Left hindlimb (tissue), 1 donor: ENCODE measurements at regions not wholly inside any gene's neighbourhood (a gene's known extent, or its start where the extent isn't known, plus 50 kb on each side); places are given as distances from the start of the nearest gene placed in this dataset.

Experiments used
- DNase-seq: peaks from one replicate; pipeline ENCODE4 v3.0.0-alpha.2; 2018

DNA sequence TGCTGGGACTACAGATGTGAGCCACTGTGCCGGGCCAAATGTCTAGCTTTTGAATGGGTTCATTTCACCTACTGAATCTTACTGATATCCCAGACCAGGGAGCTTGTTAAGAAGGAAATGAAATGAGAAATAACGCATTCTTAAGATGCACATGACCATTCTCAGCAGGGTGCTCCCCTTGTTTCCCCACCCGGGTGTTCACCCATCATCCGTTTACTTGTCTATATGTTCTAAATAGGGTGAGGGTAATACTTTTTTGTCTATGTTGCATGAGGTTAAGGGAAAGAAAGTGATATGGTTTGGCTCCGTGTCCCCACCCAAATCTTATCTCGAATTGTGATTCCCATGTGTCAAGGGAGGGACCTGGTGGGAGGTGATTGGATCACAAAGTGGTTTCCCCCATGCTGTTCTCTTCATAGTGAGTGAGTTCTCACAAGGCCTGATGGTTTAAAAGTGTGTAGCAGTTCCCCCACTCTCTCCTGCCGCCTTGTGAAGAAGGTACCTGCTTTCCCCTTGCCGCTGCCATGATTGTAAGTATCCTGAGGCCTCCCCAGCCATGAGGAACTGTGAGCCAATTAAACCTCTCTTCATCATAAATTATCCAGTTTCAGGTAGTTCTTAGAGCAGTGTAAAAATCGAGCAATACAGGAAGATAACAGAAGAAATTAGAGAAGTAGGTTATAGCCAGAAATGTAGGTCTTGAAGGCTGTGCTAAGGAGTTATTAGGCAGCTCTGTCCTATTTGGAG is 129.1 kb downstream of the DDX1 start:
- no peak for DNase-seq

GRCh38 chr2:15721411-15722067 is 129.9 kb downstream of the DDX1 start:
- DNase-seq = no peak

DNA sequence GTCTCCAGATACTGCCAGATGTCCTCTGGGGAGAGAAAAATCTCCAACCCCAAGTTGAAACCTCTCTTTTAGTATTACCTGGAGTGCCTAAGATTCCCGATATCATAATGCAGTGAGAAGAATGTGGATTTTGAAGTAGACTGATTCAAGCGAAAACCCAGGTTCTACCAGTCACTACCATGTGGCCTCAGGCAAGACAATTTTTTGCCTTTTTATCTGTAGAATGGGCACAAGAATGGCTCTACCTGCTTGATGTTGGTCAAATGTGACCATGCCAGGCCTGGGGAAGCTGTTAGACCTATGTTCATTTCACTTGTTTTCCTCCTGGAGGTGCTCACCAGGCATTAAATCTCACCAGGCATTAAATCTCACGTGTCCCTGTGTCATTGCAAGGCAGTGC is 131.3 kb downstream of the DDX1 start:
- DNase-seq = no peak

DNA sequence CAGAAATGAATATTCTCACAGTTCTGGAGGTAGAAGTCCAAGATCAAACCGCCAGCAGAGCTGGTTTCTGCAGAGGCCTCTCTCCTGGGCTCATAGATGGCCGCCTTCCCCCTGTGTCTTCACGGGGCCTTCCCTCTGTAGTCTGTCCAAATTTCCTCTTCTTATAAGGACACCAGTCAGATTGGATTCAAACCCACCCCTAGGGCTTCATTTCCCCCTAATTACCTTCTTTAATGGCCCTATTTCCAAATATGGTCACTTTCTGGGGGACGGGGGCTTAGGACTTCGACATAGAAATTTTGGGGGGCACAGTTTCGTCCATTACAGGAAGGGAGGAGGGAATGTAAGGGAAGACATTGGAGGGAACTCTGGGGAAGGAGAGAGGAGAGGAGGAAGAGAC is 132.6 kb downstream of the DDX1 start:
- no peak for DNase-seq

DNA sequence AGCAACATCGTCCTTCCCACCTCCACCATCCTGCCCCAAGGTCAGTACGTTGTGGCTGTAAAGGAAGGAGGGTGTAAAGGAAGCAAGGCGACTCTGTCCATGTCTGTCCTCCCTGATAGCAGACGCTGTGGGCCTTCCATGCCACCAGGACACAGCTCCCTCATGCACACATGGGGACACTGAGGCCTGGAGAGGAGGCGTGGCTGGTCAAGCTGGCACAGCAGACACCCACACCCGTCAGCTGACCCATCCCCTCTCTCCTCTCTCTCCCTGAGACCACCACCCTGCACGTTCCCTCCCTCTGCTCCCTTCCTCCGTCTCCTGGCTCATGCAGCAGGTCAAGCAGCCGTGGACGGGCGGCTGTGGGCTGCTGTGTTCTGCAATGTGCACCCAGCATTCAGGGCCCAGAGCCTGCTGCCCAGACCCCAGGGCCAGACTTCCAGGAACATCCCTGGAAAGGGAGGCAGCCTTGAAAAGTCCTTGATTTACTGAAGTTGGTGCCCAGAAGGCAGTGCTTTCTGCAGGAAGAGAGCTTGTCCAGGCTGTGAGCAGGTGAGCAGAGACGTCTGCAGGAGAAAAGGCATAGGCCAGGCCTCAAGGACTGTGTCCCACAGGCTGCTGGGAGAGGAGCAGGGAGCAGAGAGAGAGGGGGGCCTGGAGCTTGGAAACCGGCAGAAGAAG is 133.6 kb downstream of the DDX1 start:
- DNase-seq = no peak

GRCh38 chr2:15725782-15726112 is 134.1 kb downstream of the DDX1 start:
- DNase-seq = no peak

GRCh38 chr2:15726321-15727057 is 134.8 kb downstream of the DDX1 start:
- no peak for DNase-seq

GRCh38 chr2:15727396-15728244 is 136.0 kb downstream of the DDX1 start:
- DNase-seq = no peak

- no peak for DNase-seq
These were observed 136.7 kb downstream of the DDX1 start for GRCh38 chr2:15728245-15728938.

DNA sequence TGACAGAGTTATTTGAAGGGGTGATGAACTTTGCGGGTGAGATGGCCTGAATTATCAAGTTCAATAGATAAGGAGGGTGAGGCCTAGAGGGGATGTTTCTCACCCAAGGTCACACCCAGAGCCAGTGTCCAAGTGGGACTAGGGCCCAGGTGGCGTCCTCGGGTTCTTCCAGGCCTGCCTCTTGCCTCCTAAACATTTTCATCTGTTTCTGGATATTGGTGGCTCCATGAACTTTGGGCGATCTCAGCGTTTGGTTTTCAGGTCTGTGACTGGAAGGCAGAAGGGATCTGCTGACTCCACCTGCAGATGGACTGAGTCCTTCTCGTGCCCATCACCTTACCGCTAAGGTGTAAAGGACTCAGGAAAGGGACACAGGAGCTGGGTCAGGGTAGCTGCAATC is 137.3 kb downstream of the DDX1 start:
- no peak for DNase-seq

DNA sequence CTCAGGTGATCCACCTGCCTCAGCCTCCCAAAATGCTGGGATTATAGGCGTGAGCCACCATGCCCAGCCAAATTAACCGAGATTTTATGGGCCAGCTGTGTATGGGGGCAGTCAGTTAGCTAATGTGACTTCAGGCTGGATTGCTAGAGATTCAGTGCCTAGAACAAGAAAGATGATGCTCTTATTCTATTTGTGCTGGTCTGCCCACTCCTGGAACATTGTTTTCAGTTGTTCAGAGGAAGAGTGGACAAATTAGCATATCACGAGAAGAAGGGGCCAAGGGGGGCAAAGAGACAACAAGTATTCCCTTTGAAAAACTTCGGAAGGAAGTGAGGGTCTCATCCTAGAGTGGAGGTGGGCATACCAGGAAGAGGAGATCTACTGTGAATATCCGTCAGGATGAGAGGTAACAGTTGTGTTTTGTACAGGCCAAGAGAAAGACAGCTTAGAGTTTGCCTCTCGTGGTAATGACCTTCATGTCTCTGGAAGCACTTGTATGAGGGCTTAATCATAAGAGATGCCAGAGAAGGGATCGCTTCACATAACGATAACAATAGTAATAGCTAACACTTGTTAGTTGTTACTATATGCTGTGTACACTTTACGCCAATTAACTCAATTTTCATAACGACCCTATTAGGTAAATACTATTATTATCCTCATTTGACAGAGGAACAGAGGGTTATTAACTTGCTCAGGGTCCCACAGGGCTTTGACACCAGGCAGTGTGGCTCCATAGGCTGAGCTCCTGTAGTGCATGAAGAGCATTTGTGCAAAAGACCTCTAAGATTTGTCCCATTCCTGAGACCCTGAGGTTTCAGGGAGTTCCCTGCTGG is 138.3 kb downstream of the DDX1 start:
- no peak for DNase-seq

DNA sequence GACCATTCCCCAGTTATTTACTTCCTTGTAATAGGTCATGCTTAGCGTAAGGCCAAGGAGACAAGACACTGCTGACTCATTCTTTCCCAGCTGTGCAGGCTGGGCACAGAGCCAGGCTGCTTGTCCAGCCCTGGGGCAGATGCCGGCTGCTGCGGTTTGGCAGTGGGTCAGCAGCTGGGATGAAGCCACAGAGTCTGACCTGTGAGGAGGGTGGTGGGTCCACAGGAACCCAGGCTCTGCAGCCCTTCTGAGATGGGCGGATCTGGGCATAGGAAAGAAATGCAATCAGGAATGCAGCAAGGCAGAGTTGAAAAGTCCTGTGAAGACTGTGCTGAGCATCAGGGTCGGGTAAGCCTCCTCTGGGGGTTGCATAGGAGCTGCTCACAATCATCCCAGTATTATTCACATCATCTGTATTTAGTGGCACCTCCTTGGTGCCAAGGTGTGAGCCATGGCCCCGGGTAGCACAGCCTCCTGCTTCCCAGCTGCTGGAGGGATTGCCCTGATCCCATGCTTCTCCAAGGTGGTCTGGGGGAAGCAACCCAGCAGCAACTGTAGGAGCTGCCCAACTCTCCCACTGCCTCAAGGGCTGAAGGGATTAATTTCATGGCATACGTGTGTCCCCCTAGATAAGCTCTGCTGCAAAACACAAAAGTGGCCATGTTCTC is 139.0 kb downstream of the DDX1 start:
- DNase-seq = peak; percentile 90

GRCh38 chr2:15731213-15731888 is 139.7 kb downstream of the DDX1 start:
- DNase-seq = no peak

DNA sequence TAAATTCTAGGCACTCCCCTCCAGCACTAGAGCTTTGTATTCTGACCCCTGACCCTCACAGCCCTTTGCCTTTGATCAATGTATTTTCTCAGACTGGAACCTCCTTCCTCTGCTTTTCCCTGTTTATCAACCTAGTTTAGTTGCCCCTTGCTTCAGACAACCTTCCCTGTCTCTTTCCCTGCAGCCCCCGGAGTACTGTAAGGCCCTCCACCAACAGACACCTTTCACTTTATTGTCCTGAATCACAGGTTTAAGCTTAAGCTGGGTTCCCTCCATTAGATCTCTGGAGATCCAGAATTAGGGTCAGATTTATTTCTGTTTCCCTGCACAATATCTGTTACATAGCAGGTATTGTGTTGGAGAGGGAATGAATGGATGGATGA is 140.2 kb downstream of the DDX1 start:
- DNase-seq = no peak

DNA sequence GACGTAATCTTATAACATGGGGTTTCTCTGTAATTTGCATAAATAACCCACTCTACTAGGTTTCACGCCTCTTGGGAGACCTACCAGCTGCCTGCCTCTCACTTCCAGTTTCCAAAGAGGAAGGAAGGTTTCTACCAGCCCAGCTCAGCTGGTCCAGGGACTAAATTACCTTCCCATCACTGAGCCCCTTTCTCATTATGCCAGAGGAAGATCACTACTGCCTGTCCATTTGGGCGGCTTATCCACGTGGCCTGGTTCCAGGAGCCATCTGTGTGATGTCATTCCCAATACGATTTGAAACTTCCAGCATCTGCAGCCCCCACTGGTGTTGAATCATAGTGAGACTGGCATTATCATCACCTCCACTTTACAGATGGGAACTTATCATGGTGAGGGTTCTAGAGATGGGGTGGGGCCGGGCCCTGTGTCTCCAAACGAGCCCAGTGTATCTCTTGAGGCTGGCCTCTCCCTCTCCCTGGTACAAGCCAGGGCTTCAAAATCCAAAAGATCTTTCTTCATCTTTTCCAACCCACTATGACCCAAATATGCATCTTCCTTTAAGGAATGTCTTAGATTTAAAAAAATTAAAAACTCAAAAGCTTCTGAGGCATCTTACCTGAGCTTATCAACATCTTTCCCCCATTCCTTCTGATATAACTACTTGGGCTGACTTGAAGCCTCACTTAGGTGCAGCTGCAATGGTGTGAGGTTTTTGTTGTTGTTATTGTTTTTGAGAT is 140.8 kb downstream of the DDX1 start:
- DNase-seq = no peak

GRCh38 chr2:15733867-15734673 is 142.4 kb downstream of the DDX1 start:
- no peak for DNase-seq

DNA sequence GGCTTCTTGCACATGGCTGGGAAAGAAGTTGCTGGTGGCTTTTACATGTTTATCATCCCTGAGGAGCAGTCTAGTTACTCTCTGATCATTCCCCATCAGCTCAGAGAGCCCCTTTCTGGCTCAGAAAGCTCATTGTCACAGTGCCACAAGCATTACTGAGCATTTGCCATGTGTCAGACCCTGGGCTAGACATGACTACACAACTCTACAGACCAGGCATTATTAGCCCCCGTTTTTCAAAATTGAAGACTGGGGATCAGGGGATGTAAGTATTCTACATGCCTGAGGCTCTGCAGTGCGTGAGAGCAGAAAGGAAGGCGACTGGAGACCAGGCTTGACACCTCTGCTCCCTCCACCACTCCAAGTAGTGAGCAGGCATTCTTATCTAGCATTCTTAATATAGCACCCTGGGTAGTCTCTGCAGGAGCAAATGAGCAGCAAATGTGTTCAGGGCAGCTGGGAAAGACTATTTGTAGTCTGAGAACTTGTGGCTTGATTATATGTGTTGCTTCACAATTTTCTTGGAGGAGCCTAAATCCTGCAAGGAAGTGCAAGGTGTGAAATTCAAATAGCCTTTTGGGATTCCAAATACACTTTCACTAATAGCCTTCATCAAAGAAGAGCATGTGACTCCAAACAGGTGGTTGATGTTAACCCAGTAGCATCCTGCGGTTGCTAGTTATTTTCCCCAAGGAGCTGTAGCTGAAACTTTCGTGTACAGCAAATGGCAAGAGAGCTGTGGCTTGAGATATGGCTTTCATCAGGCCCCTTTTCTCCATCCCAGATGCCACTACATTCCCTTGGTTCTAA is 143.2 kb downstream of the DDX1 start:
- DNase-seq = no peak
